Kidney epithelial cell (primary cell): ENCODE measurements at regions not wholly inside any gene's neighbourhood (a gene's known extent, or its start where the extent isn't known, plus 50 kb on each side); places are given as distances from the start of the nearest gene placed in this dataset.

ENCODE experiments used
- DNase-seq: peaks from one replicate; pipeline ENCODE4 v3.0.0-alpha.2; 2010; ENCODE audit warnings: low read depth
- H3K27me3 ChIP-seq: 2 replicates; pipeline ENCODE4 v1.6.0; 2011; ENCODE audit warnings: low read length; ENCODE audit not compliant: control insufficient read depth, insufficient read depth
- H3K36me3 ChIP-seq: 2 replicates; pipeline ENCODE4 v1.5.1; 2011; ENCODE audit warnings: low read length; ENCODE audit not compliant: control insufficient read depth, insufficient read depth
- H3K4me3 ChIP-seq: 2 replicates; pipeline ENCODE4 v1.5.1; 2011; ENCODE audit warnings: low read depth, mild to moderate bottlenecking, control low read depth, low read length
- TF ChIP-seq, protein P1 (sequence below): IDR thresholded peaks from 2 replicates; pipeline ENCODE4 v1.5.1; 2011; ENCODE audit warnings: mild to moderate bottlenecking, moderate library complexity, low read length, control low read depth, inconsistent platforms; ENCODE audit not compliant: insufficient read depth, poor library complexity, severe bottlenecking

DNA sequence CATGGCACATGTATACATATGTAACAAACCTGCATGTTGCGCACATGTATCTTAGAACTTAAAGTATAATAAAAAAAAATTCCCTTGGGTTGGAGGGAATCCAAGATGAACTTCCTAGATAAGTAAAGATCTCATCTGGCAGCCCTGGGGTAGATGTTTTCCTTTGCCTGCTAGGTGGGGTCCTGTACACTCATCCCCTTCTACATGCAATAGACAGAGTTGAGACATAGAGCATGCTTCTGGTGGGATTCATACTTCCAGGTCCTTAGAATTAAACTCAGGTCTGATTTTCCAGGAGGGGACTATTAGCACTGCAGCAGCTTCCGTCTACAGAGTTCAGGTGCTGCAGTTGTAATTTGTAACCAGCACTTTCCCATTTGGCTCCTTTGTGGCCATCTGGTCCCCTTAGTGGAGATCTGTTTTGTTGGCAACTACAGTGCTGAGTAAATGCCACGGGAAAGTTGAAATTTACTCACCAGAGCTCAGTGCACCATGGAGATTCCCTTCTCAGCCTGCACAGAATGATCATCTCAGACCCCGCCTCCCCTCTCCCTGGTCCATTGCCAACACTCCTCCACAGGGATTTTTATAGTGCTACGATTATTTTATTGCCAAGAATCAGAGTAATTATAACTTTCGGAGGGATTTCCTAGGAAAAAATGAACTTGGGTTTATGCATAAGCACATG, 220.1 kb upstream of the E2F8 start:
- no peaks in the 10 kb centered on the region for H3K27me3 ChIP-seq
- TF ChIP-seq, protein P1, sequence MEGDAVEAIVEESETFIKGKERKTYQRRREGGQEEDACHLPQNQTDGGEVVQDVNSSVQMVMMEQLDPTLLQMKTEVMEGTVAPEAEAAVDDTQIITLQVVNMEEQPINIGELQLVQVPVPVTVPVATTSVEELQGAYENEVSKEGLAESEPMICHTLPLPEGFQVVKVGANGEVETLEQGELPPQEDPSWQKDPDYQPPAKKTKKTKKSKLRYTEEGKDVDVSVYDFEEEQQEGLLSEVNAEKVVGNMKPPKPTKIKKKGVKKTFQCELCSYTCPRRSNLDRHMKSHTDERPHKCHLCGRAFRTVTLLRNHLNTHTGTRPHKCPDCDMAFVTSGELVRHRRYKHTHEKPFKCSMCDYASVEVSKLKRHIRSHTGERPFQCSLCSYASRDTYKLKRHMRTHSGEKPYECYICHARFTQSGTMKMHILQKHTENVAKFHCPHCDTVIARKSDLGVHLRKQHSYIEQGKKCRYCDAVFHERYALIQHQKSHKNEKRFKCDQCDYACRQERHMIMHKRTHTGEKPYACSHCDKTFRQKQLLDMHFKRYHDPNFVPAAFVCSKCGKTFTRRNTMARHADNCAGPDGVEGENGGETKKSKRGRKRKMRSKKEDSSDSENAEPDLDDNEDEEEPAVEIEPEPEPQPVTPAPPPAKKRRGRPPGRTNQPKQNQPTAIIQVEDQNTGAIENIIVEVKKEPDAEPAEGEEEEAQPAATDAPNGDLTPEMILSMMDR: no peak
- H3K4me3 ChIP-seq: no peak overlapping the region
- DNase-seq: no peak
- no peaks in the 10 kb centered on the region for H3K36me3 ChIP-seq

GRCh38 chr11:19459240-19459639, 218.5 kb upstream of the E2F8 start:
- TF ChIP-seq, protein P1: no peak
- H3K36me3 ChIP-seq: no peaks in the 10 kb centered on the region
- no peaks in the 10 kb centered on the region for H3K27me3 ChIP-seq
- H3K4me3 ChIP-seq: no peak overlapping the region
- DNase-seq: no peak

DNA sequence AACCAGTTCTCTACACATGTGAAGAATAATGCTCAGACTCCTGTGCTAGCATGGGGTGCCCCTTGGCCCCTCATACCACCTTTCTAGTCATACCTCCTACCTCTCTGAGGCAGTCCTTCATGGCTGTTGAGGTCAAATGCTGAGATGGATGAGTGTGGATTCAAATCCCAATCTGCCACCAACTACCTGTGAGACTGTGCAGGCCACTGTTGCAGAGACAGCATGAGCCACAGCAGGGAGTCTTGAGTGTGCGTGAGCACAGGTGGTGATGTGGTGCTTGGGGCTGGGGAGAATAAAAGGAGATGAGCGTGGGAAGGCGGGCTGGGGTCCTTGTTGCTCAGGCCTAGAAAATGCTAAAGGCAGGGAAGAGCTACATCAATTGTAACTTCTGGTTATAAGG, 218.0 kb upstream of the E2F8 start:
- TF ChIP-seq, protein P1: no peak
- Histone ChIP-seq H3K4me3 (no peak overlapping the region), H3K27me3 (no peaks in the 10 kb centered on the region), H3K36me3 (no peaks in the 10 kb centered on the region)
- no peak for DNase-seq

- no peak for DNase-seq
- no peaks in the 10 kb centered on the region for H3K27me3 ChIP-seq
- no peak overlapping the region for H3K4me3 ChIP-seq
- no peaks in the 10 kb centered on the region for H3K36me3 ChIP-seq
- TF ChIP-seq, protein P1: no peak
These were observed 217.5 kb upstream of the E2F8 start for GRCh38 chr11:19458231-19458630.

DNA sequence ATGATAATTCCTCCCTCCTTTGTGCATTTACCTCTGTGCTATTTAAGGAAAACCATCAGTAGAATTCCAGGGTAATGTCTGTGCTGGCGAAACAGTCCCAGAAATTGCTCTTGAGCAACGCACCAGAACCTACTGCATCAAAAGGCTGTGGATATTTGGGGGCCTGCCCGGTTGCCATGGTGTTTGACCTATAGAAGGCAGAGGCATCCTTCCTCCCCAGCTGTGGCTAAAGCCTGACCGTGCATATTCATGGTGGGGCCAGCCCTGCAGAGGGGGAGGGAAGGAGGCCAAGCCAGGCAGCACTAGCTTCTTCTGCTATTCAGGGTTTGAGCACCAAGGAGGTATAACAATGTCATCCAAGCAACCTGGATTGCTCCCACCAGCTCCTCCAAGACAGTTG, 215.0 kb upstream of the E2F8 start:
- TF ChIP-seq, protein P1: no peak
- H3K4me3 ChIP-seq: no peak overlapping the region
- DNase-seq: no peak
- H3K27me3 ChIP-seq: no peaks in the 10 kb centered on the region
- no peaks in the 10 kb centered on the region for H3K36me3 ChIP-seq

- no peak for DNase-seq
- Histone ChIP-seq H3K4me3 (no peak overlapping the region), H3K36me3 (no peaks in the 10 kb centered on the region), H3K27me3 (no peaks in the 10 kb centered on the region)
- TF ChIP-seq, protein P1: no peak
These were observed 213.0 kb upstream of the E2F8 start for GRCh38 chr11:19453651-19454257.
